ENCODE measurements at regions not wholly inside any gene's neighbourhood (a gene's known extent, or its start where the extent isn't known, plus 50 kb on each side); places are given as distances from the start of the nearest gene placed in this dataset.

DNA sequence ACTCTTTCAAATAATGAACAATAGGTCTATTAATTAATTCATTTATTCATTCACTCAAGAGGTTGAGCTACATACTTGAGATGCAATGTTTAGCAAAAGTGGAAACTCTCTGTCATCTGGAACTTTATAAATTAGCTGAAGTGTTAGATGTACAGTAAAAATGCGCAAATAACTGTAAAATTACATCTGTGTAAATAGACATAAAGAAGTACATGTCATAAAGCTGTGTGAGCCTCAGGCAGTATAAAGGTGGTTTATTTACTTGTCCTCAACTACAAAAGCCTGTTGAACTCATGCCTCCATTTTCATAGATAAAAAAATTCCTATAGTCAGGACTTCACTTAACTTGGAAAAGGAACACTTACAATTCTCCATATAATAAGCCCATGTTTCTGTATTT lies 343.1 kb downstream of the CDH11 start:
- TF ChIP-seq POLR2A (IDR thresholded peaks at IDR 0.05) (no peak), EP300 (IDR thresholded peaks at IDR 0.05) (no peak)

Data from stomach (tissue), 4 donors.